GM19438 (cell line): ENCODE measurements at regions not wholly inside any gene's neighbourhood (a gene's known extent, or its start where the extent isn't known, plus 50 kb on each side); places are given as distances from the start of the nearest gene placed in this dataset.
A peak's percentile ranks its signal among the peaks of the same experiment; 100 is the strongest.
"Not testable (repeated sequence)": the region's sequence is repeated elsewhere in the genome, so short reads cannot be mapped to it uniquely, and the experiment has no call there.

Source experiments
- ATAC-seq: cut with Tn5 transposase; IDR thresholded peaks from one replicate; pipeline ENCODE4 v1.9.1; 2021; ENCODE audit warnings: low read depth; ENCODE audit not compliant: unreplicated experiment

- no peak for ATAC-seq
These were observed 82.1 kb downstream of the PLEKHG1 start for GRCh38 chr6:150681578-150682395.

DNA sequence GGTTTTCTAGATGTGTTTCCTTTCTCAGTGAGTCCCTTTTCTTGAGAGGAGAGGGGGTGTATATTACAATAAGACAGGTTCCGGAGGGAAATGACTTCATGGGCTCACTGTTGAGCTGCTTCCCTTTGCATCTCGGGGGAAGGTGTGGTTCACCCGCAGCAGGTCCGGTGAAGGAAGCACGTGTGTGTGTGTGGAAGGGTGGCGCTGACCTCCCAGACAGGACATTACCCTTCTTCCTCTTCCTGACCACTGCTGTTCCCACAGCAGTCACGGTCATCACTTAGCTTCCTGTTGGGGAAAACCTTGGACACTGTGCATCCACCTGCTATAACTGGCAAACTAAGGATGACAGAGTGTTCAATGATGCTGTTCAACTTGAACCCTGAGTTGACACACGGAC lies 83.6 kb downstream of the PLEKHG1 start:
- ATAC-seq: no peak

- ATAC-seq: no peak
These were observed 84.5 kb downstream of the PLEKHG1 start for GRCh38 chr6:150684161-150684560.

DNA sequence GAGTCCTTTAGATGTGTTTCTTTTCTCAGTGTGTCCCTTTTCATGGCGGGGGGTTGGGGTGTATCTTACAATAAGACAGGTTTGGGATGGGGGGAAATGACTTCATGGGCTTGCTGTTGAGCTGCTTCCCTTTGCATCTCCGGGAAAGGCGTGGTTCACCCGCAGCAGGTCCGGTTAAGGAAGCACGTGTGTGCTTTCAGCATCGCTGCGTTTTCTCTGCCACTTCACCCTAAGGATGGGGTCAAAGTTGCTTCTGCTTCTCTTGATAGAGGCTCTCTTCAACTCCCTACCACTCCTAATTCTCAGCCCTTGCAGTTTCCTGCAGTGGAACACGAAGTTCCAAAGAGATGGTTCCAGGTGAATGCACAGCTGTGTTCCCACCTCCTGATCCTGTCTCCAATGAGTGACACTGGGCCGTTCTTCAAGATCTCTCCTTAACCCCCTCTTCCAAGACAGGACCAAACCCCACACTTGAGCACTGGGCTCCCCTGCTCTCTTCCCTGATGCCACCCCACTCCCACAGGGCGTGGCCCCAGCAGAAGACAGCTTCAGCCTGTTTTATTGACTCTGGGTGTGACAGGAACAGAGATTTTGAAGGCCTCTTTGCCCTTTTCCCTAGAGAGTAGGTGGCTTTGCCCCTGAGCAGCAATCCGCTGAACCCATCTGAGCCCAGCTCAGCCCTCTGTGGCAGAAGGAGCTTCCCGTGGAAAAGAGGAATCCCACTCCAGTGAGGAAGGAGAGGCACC lies 85.2 kb downstream of the PLEKHG1 start:
- ATAC-seq: no peak

GRCh38 chr6:150685860-150686259 lies 86.2 kb downstream of the PLEKHG1 start:
- peak; percentile 54 for ATAC-seq

DNA sequence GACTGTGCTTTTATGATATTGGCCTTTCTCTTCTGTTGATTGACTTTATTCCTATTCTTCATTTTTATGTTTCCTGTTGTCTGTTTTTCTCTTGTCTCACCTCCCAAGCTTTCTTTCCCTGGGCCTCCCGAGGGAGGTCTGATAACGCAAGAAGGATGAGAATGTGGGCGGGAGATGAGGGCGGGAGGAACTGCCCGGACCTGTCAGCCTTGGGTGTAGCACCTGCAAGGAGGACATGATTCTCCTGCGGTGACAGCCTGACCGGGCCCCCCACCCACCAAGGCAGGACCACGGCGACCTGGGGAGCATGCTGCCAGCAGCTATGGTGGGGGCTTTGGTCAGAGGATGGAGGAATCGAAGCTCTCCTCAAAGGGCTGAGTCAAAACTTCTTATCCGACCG lies 86.9 kb downstream of the PLEKHG1 start:
- no peak for ATAC-seq

- no peak for ATAC-seq
These were observed 87.8 kb downstream of the PLEKHG1 start for GRCh38 chr6:150687508-150687907.

GRCh38 chr6:150689900-150690590 lies 90.4 kb downstream of the PLEKHG1 start:
- peak; percentile 61 for ATAC-seq

DNA sequence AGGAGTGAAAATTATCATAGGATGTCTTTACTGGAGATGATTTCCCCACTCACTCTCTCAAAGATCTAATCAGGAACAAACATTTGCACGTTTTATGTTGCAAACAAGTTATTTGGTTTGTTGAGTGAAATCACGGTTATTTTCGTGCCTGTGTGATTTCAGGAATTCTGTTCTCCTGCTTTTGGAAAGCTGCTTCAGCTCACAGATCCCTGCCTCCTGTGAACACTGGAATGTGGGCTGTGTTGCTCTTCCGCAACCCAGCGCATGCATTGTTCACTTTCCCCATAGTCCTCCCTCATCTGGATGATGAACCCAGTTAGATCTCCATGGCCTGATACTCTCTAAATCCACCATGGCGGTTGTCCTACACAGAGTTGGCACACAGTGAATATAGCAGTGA lies 91.0 kb downstream of the PLEKHG1 start:
- ATAC-seq: no peak

GRCh38 chr6:150691463-150691862 lies 91.8 kb downstream of the PLEKHG1 start:
- ATAC-seq: no peak

GRCh38 chr6:150692604-150693003 lies 92.9 kb downstream of the PLEKHG1 start:
- ATAC-seq: peak; percentile 73

DNA sequence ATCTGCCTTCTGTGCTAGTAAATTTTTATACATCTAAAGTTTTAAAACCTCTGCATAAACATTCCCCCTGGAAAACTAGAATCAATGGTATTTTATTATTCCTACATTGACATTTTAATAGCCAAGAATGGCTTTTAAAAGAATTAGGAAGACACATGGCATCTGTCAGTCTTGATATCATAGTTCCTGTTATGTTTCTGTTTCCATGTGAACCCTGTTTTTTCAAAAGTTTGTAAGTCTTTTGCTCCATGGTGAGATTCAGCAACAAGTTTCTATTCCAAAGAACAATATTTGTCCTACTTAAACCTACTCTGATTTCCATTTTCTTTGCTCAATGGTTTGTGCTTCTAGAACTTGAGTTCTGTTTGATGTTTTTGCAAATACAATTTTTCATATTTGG lies 95.2 kb downstream of the PLEKHG1 start:
- ATAC-seq: no peak

DNA sequence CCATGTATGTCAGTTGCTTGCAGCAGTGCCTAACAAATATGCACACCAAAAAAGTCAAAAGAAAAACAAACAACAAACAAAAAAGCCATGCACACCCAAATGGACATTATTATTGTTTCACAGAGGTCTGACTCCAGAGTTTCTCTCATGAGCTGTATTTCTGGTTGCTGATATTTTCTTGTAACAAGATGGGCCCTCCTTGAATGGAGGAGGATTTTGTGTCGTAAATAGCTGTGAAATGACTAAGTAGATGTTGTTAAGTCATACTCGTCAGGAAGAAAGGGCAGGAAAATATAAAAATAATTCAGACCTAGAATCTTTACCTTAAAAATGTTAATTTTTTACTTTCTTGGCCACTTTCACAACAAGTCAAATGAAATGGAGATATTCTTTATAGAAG lies 96.0 kb downstream of the PLEKHG1 start:
- ATAC-seq: no peak

DNA sequence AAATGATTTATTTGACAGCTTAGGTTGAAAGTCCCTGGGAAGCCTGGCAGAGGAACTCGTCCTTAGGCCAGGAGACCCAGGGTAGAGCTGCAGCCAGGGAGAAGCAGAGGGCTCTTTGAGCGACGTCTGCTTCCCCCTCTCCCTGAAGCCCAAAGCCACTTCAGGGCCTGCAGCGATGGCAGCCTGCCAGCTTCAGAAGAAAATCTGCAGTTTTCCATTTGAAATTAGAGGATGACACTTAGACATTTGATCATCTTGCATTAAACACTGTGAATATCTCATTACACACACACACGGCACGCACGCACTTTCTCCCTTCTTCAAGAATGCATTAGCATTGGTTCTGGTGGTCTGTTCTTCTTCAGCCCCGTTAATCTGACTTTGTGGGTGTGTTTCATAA lies 96.5 kb downstream of the PLEKHG1 start:
- ATAC-seq: no peak

GRCh38 chr6:150696918-150697317 lies 97.2 kb downstream of the PLEKHG1 start:
- not testable (repeated sequence) for ATAC-seq

DNA sequence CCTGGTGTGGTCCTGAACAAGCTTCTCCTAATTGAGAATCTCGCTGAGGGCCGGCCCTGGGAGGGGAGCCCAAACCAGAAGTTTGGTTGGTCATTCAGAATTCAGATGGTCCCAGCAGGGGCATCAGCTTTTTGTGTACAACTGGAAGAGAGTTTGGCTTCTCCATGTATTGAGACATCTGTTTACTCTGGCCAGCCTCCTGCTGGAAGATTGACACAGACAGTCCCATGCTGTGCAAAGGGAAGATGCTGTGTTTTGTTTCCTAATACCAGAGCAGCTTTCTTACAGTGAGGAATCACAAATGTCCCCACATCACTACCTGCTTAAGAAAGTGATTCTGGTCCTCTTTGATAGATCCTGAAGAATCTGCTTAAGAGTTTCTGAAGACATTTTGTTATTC lies 97.8 kb downstream of the PLEKHG1 start:
- ATAC-seq: no peak

- ATAC-seq: peak; percentile 80
These were observed 98.7 kb downstream of the PLEKHG1 start for GRCh38 chr6:150698391-150698790.

DNA sequence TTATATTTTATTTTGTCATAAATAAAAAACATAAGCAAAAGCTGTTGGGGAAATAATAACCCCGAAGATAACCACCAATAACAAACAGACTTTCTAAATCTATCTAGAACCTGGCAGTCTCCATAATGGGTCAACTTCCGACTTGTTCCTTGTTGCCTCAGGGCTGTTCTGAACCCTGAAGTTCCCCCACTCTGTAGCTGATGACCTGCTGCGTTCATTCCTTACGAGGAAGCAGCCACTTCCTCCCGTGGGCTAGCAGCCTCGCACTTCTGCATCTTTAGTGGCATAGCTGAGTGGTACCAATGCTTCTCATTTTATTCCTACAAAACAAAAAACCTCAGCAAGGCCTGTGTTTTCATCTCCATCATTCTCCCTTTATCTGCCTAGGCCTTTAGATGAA lies 103.0 kb downstream of the PLEKHG1 start:
- no peak for ATAC-seq

- no peak for ATAC-seq
These were observed 104.9 kb downstream of the PLEKHG1 start for GRCh38 chr6:150704447-150705192.

- ATAC-seq: no peak
These were observed 105.7 kb downstream of the PLEKHG1 start for GRCh38 chr6:150705392-150705791.

DNA sequence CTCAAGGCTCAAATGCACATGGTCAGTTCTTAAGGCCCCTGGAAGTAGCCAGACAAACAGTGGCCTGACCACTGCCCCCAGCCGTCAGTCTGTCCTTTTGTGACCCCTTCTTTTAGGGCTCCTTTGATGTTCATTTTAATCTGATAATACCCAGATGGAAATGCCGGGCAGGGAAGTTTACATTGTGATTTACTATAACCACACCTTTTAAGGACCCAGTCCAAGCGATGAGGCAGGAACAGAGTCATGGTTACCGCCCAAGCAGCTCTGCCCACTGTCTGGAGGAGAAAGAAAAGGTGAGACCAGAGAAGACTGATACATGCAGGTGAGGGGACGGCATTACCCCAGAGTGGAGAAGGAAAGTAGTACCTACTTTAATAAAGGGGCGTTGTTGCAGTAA lies 110.6 kb downstream of the PLEKHG1 start:
- ATAC-seq: no peak
